ENCODE measurements at regions not wholly inside any gene's neighbourhood (a gene's known extent, or its start where the extent isn't known, plus 50 kb on each side); places are given as distances from the start of the nearest gene placed in this dataset.

- DNase-seq = no peak
Measured at GRCh38 chr1:189834813-189835212, 642.9 kb downstream of the BRINP3 start.

GRCh38 chr1:189847613-189848012 is 630.1 kb downstream of the BRINP3 start:
- DNase-seq = no peak

DNA sequence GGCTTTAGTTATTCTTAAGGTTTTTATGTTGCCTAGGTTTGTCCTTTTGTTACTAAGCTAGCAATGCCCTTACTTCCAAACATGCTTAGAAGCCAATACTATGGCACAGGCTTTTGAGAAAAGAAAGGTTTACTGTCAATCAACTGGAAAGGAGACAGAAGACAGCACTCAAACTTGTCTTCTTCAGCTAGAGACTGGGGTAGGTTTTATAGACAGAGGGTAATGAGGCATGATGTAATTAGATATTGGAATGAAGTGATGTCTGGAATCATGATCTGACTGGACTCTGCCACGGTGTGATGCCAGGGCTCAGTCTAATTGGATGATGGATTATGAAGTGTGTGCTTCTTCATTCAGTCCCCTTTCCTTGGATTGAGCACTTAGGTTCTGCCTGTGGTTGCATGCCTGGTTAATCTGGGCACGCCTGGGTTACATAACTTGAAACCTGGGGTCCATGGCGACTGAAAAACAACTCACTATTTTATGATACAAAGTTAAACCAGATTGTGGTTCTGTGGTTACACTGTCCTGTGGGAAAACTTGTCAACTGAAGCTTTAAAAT is 625.8 kb downstream of the BRINP3 start:
- DNase-seq = no peak

GRCh38 chr1:189859385-189859977 is 618.2 kb downstream of the BRINP3 start:
- DNase-seq = no peak

DNA sequence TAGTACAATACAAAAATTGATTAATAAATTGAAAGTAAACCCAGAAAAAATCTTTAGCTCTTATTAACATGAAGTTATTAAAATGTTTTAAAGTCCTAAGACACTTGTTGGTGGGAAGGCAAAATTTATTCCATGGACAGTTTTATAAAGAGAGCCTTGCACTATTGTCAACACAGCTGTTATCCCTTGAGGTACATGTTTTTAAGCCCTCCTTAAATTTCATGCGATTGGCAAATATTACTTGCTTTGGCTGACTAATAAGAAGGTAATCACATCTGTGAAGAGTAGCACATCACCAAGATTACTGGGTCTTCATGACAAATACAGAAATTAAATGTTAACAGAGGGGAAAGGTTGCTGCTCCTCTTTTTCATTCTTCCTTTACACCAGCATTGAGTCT is 611.1 kb downstream of the BRINP3 start:
- DNase-seq = no peak

DNA sequence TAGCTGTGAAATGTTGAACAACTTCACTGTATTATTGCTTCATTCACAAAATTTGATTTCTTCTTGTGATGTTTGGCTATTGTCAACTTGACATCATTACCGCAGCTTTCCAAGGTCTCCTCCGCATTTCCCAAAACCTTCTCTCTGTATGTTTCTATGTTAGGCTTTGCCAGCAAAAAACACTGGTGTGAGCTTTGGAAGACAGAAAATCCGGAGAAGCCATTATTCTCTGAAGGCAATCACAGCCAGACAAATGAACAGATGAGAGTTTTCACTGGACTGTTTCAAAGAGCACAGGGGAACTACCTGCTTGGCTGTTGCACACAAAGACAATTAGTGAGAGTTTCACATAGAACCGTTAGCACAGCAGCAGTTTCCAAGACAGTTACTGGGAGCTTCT is 609.6 kb downstream of the BRINP3 start:
- DNase-seq = no peak

DNA sequence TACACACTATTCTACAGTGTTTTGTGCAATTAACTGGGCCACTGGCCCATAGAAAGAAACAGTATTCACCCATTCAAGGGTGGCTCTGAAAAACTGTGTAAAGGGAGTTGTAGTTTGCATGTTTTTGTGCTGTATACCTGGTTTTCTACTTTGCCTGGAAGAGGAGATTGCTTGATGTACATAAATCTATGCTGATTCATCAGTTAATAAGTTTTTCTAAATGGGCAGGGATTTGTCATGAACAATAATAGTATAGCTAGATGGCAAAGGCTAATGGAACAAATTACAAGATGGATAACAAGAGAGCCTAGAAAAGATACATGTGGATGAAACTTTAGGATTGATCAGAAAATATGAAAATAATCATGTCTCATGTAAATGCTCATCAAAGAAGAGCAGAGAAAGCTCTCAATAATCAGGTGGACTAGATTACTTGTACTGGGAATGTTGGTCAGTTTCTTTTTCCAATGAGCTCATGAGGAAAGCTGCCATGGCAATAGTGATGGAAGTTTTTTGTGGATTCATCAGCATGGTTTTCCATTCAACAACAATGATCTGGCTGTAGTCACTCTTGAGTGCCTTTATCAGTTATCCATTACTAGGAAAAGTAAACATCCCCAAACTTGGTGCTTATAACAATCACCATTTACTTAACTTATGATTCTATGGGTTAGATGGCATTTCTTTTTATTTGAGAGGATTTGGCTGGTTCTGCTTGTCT is 602.8 kb downstream of the BRINP3 start:
- DNase-seq = no peak

DNA sequence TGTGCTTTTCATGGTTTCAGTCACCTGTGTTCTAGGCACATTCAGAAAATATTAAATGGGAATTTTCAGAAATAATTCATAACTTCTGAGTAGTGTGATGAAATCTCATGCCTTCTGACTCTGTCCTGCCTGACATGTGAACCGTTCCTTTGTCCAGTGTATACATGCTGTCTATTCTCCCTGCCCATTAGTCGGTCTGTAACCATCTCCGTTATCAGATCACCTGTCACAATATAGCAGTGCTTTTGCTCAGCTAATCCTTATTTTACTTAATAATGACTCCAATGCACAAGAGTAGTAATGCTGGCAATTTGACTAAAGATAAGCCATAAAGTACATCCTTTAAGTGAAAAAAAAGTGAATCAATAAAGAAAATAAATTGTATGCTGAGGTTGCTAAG is 597.5 kb downstream of the BRINP3 start:
- no peak for DNase-seq

- DNase-seq = no peak
Measured at GRCh38 chr1:189899686-189900425, 577.8 kb downstream of the BRINP3 start.

GRCh38 chr1:189904509-189904908 is 573.2 kb downstream of the BRINP3 start:
- no peak for DNase-seq

DNA sequence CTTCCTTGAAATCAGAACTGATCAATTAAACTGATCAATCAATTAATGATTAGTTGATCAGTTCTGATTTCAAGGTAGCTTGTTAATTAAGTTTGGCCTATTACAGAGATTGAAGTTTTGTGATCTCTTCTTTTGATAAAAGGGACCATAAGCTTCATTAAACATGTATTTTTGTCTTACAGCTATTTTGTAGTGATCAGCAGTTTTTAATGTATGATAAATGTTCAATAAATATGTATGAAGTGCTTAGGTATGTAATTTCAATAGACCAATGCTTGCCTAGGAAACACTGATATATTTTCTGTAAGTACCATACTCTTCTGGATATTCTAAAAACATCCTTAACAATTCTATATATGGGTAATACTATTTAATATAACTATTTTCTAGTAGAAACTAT is 569.6 kb downstream of the BRINP3 start:
- no peak for DNase-seq

- no peak for DNase-seq
Measured at GRCh38 chr1:189921613-189922012, 556.1 kb downstream of the BRINP3 start.

GRCh38 chr1:189927641-189928040 is 550.0 kb downstream of the BRINP3 start:
- DNase-seq = no peak

GRCh38 chr1:189929501-189930099 is 548.1 kb downstream of the BRINP3 start:
- DNase-seq = no peak

GRCh38 chr1:189936861-189937260 is 540.8 kb downstream of the BRINP3 start:
- no peak for DNase-seq

GRCh38 chr1:189939967-189940366 is 537.7 kb downstream of the BRINP3 start:
- no peak for DNase-seq

DNA sequence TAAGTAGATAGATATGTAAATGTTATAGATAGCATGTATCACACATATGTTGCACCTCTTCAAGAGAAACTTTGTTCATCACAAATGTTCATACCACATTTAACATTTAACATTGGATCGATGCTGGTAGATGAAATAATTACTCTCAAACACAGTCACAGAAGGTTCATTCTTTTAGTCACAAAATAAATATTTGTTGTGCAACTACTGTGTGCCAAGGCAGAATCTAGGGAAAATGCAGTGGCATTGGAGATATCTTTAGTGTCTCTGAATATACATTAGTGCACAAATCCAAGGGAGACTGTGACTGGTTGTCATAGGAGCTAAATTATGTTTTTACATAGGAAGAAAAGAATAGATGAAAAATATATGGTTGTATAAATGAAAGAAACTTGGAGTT is 535.7 kb downstream of the BRINP3 start:
- no peak for DNase-seq

DNA sequence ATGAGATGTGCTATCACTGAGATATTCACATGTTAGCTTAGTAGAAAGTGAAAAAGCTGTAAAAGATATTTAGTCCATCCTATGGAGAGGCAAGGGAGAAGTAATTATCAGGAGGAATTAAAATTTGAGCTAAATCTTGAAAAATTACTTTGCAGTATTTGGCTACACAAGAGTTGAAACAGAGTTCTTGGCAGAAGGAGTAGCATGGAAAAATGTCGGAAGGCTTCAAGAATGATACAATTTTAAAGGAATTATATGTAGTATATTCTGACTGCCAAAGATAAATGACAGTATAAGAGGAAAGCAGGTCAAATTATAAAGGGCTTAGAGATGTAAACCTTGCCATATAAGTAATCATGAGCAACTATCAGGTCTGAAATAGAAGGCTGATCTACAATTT is 518.9 kb downstream of the BRINP3 start:
- no peak for DNase-seq

DNA sequence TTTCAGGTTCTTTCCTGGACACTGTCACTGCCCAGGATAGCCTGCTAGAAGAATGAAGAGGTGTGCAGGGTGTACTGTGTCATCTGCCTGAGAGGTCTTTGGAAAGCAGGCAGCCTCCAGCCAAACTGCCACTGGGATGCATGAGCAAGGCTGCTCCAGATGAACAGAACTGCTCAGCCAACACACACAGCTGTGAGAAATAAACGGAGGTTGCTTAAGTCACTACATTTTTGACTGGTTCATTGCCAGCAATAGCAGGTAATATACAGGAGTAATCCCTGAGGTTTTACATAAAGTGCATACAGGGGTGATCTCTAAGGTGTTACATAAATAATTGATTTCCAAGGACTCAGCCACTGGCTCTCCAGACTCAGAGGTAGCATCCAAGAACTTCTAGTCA is 516.9 kb downstream of the BRINP3 start:
- DNase-seq = no peak

- no peak for DNase-seq
Measured at GRCh38 chr1:189962181-189962580, 515.5 kb downstream of the BRINP3 start.

GRCh38 chr1:189970331-189971230 is 507.1 kb downstream of the BRINP3 start:
- DNase-seq = no peak

DNA sequence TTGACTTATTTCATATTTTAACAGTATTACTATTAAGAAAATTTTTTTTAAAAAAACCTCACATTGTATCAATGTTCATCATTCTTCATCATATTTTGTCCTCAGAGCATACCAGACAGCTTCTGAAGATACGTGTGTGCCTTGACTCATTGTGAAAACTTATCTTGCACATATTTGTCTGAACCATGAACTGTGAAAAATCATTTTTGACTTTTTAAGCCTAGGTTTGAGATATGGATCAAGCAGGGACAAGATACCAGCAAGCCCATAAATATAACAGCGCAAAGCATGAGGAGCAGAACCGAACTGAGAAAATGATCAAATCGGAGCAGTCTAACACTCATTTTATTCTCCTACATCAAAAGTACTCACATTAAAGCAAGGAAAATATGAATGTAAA is 506.0 kb downstream of the BRINP3 start:
- DNase-seq = no peak

All from central memory CD4-positive, alpha-beta T cell (primary cell).